HG02798 (cell line): ENCODE measurements at regions not wholly inside any gene's neighbourhood (a gene's known extent, or its start where the extent isn't known, plus 50 kb on each side); places are given as distances from the start of the nearest gene placed in this dataset.
"Not testable (repeated sequence)": the region's sequence is repeated elsewhere in the genome, so short reads cannot be mapped to it uniquely, and the experiment has no call there.

Experiments used
- ATAC-seq: cut with Tn5 transposase; IDR thresholded peaks from one replicate; pipeline ENCODE4 v1.9.1; 2021; ENCODE audit warnings: mild to moderate bottlenecking; ENCODE audit not compliant: unreplicated experiment, poor library complexity

DNA sequence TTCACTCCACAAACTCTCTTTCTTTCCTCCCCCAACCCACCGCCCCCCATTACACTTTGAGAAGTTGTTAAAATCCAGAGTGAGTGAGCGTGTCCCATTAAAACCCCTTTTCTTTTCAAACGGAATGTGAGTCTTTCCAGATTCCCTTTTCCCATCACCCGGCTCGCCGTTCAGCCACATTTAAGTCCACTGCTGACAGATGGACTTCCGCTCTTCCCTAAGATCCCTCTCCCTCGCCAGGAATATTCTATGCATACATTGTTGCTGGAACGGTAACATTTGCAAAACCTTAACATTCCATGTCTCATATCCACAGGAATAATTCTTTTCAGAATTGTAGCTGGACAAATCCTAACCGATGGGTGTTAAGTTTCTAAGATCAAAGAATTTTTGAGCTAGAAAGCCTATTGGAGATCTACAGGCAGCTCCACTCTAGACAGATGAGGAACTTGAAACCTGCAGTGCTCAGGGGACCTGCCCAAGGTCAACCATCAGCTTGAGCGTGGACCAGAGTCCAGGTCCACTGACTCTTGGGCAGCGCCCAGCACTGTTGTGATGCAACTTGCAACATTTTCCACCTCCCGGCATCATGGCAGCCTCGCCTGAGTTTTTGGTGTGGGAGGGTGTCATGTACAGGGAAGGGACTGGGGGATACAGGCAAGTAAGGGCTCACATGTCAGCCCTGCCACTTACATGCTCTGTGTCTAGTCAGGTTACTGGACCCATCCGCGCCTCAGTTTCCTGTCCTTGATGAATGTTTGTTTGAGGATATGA is 500.1 kb downstream of the CCDC171 start:
- no peak for ATAC-seq

DNA sequence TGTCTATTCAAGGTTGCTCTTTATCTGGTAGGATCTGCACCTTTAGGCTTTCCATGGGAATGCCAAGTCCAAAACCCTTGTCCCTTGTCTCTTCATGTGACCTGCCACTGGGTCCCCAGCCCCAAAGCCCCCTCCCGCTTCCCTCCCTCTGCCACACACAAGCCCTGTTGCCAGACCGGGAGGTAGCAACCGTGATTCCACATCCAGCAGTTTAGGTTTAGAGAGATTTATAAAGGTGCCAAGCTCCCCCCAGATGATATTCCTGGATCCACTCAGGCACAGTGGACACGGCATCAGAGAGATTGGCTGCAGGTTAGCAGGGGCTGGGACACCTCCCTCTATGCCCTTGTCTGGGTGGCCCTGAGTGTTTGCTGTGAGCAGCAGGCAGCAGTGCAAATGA is 504.7 kb downstream of the CCDC171 start:
- ATAC-seq, result no peak

DNA sequence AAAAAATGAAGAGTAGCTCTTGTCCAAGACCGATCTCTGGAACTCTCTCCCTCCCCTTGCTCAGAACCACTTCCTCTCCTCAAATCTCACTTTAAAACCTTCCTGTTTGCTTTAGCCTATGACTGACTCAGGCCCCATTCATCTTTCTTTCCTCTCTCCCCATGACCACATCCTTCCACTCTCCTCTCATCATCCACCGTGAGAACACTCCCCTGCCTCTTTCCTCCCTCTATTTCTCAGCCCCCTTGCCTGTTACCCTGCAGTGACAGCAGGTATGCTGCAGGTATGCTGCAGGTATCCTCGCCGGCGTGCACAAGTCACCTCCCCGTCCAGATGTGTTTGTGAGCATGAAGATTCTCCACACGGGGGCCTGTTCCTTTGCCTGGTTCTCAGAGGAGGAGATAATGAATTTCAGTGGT is 505.3 kb downstream of the CCDC171 start:
- ATAC-seq, result no peak

GRCh38 chr9:16060436-16061129 is 507.7 kb downstream of the CCDC171 start:
- ATAC-seq, result peak; percentile 51

- no peak for ATAC-seq
Observed at GRCh38 chr9:16062542-16063240, 509.8 kb downstream of the CCDC171 start.

DNA sequence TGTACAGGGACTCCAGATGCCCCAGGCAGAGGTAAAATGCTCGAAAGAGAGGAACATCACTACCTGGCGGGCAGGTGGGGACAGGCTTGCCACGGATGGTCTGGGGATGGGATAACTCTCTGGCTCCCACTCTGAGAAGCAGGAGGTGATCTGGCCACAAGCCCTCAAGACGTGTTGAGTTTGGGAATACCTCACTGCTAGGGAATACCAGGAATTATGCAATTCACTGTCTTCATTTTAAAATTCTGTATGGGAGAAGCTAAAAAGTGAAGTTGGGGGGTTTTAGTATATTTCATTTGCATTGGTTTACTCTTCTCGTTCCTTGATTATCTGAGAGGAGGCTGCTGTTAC is 510.4 kb downstream of the CCDC171 start:
- ATAC-seq, result no peak

GRCh38 chr9:16064771-16065170 is 511.9 kb downstream of the CCDC171 start:
- no peak for ATAC-seq

DNA sequence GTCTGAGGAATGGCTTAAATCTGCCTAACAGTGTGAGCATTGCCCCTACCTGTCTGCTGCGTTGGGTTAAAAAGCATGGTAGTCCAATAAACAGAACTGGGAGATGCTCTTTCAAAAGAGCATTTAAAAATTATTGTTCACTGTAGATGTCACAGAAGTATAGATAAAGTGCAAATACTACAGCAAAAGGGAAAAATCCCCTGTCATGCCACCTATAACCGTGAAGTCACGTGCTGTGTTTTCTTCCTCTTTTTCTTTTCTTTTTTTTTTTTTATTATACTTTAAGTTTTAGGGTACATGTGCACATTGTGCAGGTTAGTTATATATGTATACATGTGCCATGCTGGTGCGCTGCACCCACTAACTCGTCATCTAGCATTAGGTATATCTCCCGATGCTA is 513.4 kb downstream of the CCDC171 start:
- not testable (repeated sequence) for ATAC-seq

GRCh38 chr9:16068476-16068875 is 515.6 kb downstream of the CCDC171 start:
- ATAC-seq, result no peak

DNA sequence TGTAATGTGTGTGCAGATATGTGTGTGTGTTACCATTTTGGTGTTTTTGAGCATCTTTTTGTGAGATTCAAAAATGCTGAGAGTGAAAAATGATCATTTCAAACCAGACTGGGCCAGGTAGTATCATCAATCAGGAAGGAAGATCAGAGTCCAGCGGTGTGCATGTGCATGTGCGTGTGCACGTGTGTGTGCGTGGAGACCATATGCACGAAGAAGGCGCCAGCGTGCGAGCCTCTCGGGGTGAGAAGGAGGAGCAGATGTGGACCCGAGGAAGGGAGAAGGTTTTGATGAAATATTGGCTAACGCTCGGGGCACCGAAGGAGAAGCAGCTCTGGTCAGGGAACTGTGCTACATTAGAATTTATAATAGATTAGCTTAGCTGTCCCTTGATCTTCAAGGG is 516.4 kb downstream of the CCDC171 start:
- ATAC-seq, result no peak

GRCh38 chr9:16069671-16070454 is 517.0 kb downstream of the CCDC171 start:
- ATAC-seq, result no peak

GRCh38 chr9:16070455-16071145 is 517.8 kb downstream of the CCDC171 start:
- no peak for ATAC-seq

GRCh38 chr9:16071400-16071799 is 518.6 kb downstream of the CCDC171 start:
- ATAC-seq, result no peak

DNA sequence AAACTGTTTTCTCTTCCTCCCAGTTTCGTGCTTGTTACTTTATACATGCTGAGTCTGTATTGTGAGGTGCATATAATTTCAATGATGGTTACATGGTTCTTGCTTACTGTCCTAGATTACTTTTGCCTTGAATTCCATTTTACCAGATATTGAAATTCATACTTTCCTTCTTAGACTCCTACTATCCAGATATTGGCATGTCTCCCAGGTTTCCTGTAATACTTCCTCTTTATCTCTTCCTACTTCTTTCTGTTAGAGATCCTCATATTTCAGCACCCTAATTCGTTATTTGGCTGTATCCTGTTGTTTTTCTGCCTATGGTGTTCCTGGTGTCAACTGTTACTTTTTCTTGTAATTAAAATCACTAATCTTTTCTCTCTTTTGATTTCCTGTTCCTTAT is 522.1 kb downstream of the CCDC171 start:
- no peak for ATAC-seq

DNA sequence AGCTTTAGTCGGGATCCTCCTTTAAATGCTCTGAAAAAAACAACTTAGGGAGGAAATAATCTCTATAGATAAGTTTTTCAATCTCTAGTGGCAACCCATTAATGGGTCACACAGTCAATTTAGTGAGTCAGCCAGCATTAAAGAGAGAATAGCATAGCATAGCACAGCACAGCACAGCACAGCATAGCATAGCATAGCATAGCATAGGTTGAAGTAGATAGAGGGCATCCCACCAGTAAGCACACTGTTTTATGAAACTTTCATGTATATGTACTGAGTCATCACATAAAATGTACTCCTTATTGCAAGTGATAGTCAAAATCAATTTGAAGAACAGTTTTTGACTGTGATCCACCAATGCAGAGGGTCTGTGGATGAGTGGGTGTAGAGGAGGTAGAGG is 522.9 kb downstream of the CCDC171 start:
- ATAC-seq, result no peak

- ATAC-seq, result no peak
Observed at GRCh38 chr9:16076511-16076910, 523.7 kb downstream of the CCDC171 start.

DNA sequence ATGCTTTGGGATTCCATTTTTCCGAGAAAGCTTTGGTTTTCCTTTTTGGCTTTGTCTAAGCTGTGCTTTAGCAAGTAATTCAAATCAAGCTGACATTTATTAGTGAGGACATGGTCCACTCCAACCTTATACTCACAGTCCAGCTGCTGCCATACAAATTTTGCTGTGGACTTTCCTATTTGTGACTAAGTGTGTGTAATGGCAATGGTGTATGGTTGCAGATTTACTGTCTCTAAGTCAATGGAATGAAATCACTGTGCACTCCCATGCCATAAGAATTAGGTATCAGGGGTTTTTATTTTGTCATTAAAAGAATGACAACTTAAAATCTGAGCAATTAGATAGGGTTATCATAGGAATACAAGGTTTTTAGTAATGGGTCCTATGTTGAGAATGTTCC is 530.0 kb downstream of the CCDC171 start:
- no peak for ATAC-seq

DNA sequence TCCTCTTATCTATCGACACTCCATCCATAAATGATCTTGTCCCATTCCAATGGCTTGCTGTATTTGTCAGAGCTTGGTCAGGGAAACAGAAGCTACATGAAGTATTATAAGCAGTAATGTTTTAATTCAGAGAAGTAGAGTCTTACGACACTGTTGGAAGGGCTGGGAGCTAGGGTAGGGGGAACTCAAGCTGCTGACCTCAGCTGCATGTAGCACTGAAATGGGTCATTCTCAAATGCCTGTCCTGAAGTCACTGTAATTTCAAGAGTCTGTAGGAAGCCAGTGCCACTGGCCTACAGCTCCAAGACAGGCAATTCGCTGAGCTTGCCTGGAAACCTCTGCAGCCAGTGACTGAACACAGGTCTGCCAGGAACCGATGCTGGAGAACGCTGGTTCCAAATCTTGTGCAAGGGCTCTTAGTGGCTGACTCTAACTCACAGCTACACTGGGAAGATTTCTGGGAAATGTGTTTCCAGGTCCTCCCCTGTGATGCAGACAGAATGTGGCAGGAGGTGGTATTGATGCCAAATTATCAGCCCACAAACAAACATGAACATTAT is 532.4 kb downstream of the CCDC171 start:
- ATAC-seq, result no peak

GRCh38 chr9:16090907-16091629 is 538.2 kb downstream of the CCDC171 start:
- no peak for ATAC-seq
